DMS153 treated with DMSO at 0.1 percent for 48 hours (cell line): ENCODE measurements at regions not wholly inside any gene's neighbourhood (a gene's known extent, or its start where the extent isn't known, plus 50 kb on each side); places are given as distances from the start of the nearest gene placed in this dataset.

Source experiments
- DNase-seq: peaks from one replicate; lab custom pipeline; 2025; ENCODE audit not compliant: unreplicated experiment; lab: John Stamatoyannopoulos, UW

- no peak for DNase-seq
These were observed 251.0 kb upstream of the IRX1 start for GRCh38 chr5:3344671-3345070.

GRCh38 chr5:3343911-3344310, 251.7 kb upstream of the IRX1 start:
- no peak for DNase-seq

GRCh38 chr5:3343211-3343610, 252.4 kb upstream of the IRX1 start:
- no peak for DNase-seq

GRCh38 chr5:3342271-3343100, 253.1 kb upstream of the IRX1 start:
- no peak for DNase-seq

GRCh38 chr5:3341446-3342240, 254.0 kb upstream of the IRX1 start:
- no peak for DNase-seq

- no peak for DNase-seq
These were observed 255.2 kb upstream of the IRX1 start for GRCh38 chr5:3340471-3340870.

GRCh38 chr5:3339798-3340115, 255.9 kb upstream of the IRX1 start:
- no peak for DNase-seq

GRCh38 chr5:3339092-3339797, 256.4 kb upstream of the IRX1 start:
- no peak for DNase-seq

- DNase-seq = no peak
These were observed 257.7 kb upstream of the IRX1 start for GRCh38 chr5:3337812-3338541.

GRCh38 chr5:3336666-3337065, 259.0 kb upstream of the IRX1 start:
- DNase-seq = no peak

- DNase-seq = no peak
These were observed 260.3 kb upstream of the IRX1 start for GRCh38 chr5:3335301-3335700.

GRCh38 chr5:3333836-3334235, 261.8 kb upstream of the IRX1 start:
- no peak for DNase-seq

- DNase-seq = no peak
These were observed 262.5 kb upstream of the IRX1 start for GRCh38 chr5:3333105-3333504.

GRCh38 chr5:3331819-3332218, 263.8 kb upstream of the IRX1 start:
- DNase-seq = no peak

GRCh38 chr5:3330442-3330841, 265.2 kb upstream of the IRX1 start:
- no peak for DNase-seq

- no peak for DNase-seq
These were observed 266.2 kb upstream of the IRX1 start for GRCh38 chr5:3329427-3329826.

GRCh38 chr5:3326841-3327232, 268.8 kb upstream of the IRX1 start:
- no peak for DNase-seq

- DNase-seq = no peak
These were observed 269.4 kb upstream of the IRX1 start for GRCh38 chr5:3325972-3326840.

GRCh38 chr5:3325201-3325971, 270.2 kb upstream of the IRX1 start:
- peak; percentile 73 for DNase-seq
